Activated CD4-positive, alpha-beta T cell treated with anti-CD3 and anti-CD28 coated beads, Interleukin-2, amount 50 U/mL, for 24 hours (primary cell): ENCODE measurements at regions not wholly inside any gene's neighbourhood (a gene's known extent, or its start where the extent isn't known, plus 50 kb on each side); places are given as distances from the start of the nearest gene placed in this dataset.

ENCODE experiments used
- DNase-seq, 2 donors: peaks; one replicate each; pipeline ENCODE4 v3.0.0-alpha.2; 2020; ENCODE audit warnings: low read depth in 1 of 2, low spot score in 1 of 2

GRCh38 chr5:56464935-56465768 is 232.0 kb upstream of the ANKRD55 start:
- no peak for DNase-seq

GRCh38 chr5:56463944-56464571 is 230.9 kb upstream of the ANKRD55 start:
- no peak for DNase-seq

DNA sequence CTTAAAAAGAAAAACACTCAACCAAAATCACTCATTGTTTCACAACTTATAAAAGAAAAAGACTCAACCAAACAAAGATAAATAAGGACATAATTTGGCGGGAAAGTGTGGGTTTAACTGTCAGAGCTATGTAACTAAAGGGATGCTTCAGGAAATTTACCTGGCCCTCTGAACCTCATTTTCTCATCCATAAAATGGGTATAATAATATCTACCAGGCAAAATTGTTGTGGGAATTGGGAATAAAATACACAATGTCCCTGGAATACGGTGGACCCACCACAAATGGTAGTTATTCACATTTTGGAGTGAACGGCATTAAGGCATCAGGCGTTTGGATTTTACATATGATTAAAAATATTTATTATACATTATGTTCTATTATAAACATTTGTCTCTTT is 228.5 kb upstream of the ANKRD55 start:
- no peak for DNase-seq

DNA sequence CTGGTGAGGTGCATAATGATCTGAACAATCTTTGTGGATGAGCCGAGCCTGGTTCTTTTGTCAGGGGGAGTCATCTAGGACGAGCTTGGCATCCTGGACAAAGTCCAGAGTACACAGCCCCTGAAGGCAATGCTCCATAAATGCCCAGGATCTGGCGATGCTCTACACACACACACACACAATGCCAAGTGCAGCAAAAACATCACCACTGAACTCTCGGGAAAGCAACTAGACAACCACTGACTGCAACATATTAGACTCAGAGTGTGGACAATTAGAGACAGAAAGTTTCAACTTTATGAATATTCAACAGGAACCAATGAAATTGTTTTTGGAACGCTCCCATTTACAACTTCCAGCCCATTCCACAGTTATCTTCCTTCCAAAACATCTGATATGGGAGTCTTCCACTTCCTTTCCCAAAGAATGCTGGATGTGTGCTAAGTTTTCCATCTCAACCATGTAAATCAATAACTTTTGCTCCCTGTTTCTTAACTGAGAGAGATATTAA is 227.6 kb upstream of the ANKRD55 start:
- no peak for DNase-seq

- DNase-seq: no peak
Measured at GRCh38 chr5:56460195-56460546, 227.0 kb upstream of the ANKRD55 start.

DNA sequence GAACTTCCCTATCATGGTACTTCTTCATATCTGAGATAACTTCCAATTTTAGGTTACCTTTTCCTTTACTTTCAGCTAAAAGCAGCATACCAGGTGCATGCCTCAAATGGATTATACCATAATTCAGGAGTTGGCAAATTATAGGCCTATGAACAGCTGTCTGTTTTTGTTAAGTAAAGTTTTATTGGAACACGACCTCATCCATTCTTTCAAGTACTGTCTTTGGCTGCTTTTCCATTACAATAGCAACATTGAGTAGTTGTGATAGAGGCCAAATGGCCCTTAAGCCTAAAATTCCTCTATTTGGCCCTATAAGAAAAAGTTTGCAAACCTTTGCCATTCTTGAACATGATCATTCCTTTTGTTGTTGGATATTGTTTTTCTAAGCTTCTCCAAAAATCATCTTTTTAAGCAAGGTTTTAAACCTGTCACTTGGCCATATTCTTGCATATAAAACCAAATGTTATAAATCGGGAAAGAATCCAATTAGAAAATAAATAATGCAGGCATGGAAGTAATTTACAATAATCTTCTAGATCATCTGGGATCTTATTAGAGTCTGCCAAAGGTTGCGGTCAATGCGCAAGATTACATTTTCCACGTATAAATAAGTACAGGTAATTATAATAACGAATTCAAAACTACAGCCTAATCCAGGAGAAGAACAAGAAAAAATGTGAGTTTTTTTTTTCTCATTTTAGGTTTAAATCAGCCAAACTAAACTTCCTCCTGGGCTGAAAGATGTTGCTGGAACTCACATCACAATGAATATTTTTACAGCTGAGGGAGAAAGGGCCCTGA is 226.5 kb upstream of the ANKRD55 start:
- no peak for DNase-seq

DNA sequence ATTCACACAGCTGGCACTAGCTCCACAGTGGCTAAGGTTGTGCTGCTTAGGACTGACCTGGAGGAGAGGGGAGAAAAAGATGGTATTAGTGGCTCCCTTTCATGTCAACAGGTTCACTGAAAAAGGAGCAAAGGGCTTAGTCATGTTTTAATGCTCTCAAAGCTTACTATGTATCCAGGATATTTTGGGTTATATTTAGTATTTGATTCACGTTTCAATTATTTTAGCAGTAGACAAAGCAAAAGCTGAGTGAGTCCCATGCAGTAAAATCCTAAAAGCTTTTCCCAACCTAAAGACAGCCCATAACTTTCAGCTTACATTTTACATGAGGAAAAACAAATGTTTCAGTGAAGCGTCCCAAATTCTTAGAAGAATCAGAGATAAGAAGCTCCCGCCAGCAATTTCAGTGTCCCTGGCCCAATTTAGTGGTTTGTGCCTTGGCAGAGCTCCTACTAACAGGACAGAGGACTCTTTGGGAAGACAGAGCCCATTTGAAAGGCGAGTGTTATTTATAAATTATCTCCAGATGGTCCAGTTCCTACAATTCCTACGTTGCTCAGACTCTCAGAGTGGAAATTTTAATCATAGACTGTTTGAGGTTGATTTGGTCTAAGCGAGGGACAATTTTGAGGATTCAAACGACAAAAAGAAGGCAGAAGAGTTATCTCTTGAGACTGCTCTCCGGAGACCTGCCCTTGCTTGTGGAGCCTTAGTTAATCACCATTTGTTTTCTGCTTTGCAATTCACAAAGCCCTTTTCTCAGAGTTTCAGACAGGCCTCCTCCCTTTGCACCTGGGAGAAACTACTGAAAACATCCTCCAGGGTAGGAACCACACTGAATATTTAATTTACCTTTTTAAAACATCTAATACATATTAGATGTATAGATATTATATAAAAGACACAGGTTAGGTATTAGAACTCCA is 225.0 kb upstream of the ANKRD55 start:
- no peak for DNase-seq

GRCh38 chr5:56456002-56456401 is 222.9 kb upstream of the ANKRD55 start:
- no peak for DNase-seq

GRCh38 chr5:56455417-56455816 is 222.3 kb upstream of the ANKRD55 start:
- DNase-seq: no peak

DNA sequence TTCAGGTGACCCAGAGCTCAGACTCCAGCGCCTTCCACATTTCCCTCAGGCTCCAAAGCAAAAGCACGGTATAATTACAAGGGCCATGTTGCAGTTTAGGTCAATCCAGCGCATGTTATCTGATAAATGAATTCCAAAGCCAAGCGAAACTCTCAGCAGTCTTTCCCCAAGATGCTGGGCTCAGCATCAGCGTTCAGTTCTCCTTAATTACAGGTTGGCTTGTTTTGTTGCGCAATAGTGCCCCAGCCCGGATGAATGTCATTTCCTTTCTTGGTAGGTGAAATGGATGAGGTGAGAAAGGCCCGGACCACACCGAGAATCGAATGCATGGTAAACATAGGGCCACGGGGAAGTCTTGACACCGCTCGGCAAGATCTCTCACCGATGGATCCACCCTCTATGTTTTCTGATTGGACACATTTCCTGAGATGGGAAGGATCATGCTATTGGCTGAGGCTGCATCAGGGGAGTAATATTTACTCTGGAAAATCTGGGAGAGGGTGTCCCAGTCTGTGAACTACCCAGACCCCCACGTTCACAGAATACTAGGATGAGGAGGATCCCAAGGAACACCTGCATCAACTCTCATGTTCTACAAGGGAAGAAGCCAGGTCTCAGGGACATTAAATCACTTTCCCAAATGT is 221.2 kb upstream of the ANKRD55 start:
- no peak for DNase-seq

DNA sequence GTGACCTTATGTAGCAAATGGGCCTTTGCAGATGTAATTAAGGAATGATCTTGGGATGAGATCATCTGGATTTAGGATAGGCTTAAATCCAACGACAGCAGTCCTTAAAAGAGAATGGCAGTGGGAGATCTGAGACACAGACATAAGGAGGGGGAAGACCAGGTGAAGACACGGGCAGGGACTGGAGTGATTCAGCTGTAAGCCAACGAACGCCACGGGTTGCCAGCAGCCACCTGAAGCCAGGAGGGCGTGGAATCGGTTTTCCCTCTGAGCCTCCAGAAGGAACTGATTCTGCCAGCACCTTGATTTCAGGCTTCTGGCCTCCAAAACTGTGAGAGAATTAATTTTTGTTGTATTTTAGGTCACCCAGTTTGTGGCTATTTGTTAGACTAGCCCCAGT is 218.6 kb upstream of the ANKRD55 start:
- DNase-seq: no peak

GRCh38 chr5:56450766-56451165 is 217.6 kb upstream of the ANKRD55 start:
- no peak for DNase-seq

GRCh38 chr5:56449071-56449640 is 216.0 kb upstream of the ANKRD55 start:
- no peak for DNase-seq

- DNase-seq: no peak
Measured at GRCh38 chr5:56447656-56448055, 214.5 kb upstream of the ANKRD55 start.

DNA sequence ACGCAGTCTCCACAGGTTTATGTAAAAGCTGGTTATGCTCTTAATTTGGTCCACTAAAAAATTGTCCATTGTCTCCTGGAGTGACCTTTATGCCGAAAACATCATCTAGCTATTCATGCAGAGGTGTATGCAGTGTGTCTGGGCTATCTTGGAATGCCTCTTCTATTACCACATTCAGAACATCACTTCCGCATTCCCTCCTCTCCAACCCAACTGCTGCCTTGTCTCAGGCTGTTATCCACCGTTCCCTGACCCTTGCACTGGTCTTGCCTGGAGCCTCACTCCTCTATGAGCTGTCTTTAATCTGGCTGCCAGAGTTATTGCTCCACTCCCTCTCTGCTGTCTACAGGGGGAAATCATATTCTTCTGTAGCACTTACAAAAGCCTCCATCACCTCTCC is 214.1 kb upstream of the ANKRD55 start:
- no peak for DNase-seq

DNA sequence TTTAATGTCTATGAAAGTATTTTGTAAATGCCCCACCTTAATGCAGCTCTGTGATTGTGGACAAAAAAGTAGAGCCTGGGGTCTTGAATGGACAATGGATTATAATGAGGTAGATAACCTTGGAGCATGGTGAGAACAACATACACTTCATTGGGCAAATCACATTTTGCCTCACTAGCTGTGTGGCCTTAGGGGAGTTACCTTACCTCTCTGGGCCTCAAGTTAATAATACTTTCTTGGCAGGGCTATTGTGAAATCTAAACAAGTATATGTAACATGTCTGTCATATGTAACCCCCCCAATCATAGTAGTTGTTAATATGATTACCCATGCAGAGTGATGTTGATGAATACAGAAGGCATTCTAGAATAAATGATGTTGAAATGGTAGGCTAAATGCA is 213.6 kb upstream of the ANKRD55 start:
- DNase-seq: no peak

- DNase-seq: no peak
Measured at GRCh38 chr5:56443826-56444225, 210.7 kb upstream of the ANKRD55 start.

DNA sequence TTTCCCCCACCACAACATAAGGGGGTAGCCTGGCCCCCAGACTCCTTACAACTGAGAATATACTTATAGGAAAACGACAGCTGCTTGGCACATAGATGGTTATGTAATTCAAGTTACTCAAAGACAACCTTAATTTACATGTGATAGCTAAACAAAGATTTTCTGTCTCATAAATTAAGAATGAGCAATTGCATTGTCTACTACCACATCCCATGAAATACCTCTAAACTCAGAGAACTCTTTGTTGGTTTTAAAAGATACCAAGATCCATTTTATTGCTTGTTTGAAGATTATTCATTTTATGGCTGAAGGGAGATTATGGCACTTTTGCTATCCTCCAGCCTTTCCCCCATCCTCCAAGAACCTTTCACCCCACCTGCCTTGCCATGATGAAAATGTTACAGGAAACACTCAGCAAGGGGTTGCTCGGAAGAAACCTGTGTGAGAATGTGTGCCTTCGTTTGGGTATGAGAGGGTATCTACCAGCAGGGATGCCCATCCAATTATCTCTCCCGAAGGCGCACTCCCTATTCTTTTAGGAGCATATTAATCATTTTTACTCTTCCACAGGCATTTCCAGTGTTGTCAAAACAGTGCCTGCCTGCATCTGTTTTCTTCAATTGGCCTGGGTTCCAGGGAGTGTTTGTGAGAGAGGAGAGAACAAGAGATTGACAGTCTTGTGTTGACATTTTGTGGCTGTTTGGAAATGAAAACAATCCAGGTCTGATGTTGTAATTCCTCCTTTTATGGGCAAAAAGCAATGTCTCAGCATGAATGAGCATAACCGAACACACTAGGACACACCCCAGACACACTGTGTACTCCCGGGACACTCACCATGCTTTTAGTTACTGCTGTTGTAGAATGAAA is 208.0 kb upstream of the ANKRD55 start:
- no peak for DNase-seq

GRCh38 chr5:56434986-56435385 is 201.9 kb upstream of the ANKRD55 start:
- no peak for DNase-seq
